HG02943 (cell line): ENCODE measurements at regions not wholly inside any gene's neighbourhood (a gene's known extent, or its start where the extent isn't known, plus 50 kb on each side); places are given as distances from the start of the nearest gene placed in this dataset.
"Not testable (repeated sequence)": the region's sequence is repeated elsewhere in the genome, so short reads cannot be mapped to it uniquely, and the experiment has no call there.

Source experiments
- ATAC-seq: cut with Tn5 transposase; IDR thresholded peaks from one replicate; pipeline ENCODE4 v1.9.1; 2021; ENCODE audit warnings: mild to moderate bottlenecking, low read depth, moderate library complexity; ENCODE audit not compliant: unreplicated experiment

DNA sequence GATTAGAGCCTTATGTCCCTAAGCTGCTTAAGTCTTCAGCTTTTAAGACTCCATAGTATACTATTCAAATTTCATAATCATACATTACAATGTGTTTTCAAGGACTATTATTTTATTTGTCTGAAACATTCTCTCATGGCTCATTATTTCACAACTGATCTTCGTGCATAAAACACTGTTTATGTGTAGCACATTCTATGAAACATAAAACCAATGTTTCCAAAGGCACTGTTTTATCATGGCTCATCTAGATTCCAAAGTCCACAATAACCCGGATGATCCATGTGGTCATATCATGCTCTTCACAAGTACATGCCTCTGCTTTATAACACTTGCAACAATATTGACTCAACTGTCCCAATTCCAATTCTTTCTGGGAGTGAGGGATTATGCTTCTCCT is 806.1 kb downstream of the TNS3 start:
- ATAC-seq: no peak

DNA sequence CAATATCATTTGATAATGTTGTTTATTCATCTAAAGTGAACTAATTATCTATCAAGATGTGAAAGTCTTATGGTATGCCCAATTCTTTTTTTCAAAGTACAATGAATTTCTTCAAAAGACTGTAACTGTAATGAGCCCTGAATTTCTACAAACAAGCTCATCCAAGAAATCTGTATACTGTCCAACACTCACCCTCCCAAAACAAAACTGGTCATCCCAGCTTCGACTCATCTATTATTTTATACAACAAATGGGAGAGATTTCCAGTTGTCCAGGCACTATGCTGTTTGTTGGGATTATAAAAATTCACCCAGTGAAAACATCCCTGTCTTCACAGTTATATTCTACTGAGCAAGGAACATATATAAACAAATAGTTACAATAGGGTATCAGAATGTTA is 806.9 kb downstream of the TNS3 start:
- ATAC-seq: no peak

- ATAC-seq: no peak
These were observed 807.4 kb downstream of the TNS3 start for GRCh38 chr7:46774515-46774914.

- no peak for ATAC-seq
These were observed 809.1 kb downstream of the TNS3 start for GRCh38 chr7:46772776-46773175.

GRCh38 chr7:46767071-46767470 is 814.8 kb downstream of the TNS3 start:
- no peak for ATAC-seq

DNA sequence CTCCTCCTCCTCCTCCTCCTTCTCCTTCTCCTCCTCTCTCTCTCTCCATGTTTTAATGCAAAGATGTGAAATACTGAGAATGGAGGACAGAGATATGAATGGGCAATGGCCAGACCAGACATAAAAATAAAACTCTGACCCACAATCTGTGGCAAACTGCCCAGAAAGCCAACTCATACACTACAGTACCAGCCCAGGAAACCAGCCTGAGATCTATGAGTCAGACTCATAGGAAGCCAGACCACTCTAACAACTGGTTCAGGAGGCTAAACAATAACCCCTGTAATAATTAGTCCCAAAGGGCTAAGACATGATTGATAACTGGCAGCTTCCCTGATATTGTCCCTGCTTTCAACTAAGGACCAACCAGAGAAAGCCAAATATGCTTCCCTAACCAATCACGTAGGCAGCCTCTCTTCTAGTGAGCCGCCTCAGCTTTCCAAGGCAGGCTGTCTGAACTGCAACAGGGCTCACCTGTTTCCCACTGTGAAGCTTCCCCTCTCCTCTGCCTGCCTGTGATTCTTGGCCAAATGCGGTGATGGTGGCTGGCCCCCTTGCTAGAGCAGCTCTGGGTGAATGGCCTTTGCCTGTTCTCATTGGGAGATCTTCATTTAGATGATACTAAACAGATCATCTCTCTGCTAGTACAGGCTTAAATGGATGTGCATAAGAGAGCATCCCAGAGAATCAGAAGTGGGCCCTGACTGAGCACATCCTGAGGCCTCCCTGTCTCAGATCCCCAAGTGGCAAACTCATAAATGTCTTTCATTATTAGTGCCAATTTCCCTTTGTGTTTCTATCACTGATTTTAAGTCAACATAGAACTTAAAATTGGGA is 817.6 kb downstream of the TNS3 start:
- no peak for ATAC-seq

GRCh38 chr7:46763344-46763743 is 818.6 kb downstream of the TNS3 start:
- no peak for ATAC-seq

DNA sequence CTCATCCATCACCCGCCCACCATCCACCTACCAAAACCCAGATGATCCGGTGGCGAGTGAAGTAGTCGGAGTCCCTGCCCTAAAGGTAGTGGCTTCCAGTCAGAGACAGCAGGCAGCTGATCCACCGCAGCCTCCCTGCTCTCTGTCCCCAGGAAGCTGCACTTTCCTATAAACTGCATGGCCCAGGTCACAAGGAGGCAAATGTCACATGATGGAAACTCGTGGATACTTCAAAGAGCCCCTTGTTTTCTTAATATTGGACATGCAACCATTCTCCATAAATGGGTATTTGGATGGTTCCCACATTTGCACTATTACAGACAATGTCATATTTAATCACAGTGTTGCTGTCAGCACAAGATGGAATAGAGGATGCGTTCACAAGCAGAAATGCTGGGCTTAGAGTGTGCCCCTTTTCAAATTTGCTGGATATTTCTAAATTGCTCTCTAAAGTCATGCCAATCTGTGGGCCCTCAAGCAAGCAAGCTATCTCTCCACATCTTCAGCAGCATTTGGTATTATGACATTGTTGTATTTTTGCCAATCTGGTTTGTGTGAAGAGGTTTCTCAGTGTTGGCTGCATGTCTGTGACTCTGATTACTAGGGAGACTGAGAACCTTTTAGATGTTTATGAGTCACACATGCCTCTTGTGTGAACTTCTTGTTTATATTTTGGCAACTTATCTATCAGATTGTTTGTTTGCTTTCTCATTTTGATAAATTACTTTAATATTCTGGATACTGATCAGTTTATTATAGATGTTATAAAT is 822.0 kb downstream of the TNS3 start:
- ATAC-seq: no peak

- no peak for ATAC-seq
These were observed 824.9 kb downstream of the TNS3 start for GRCh38 chr7:46756996-46757395.

- no peak for ATAC-seq
These were observed 825.7 kb downstream of the TNS3 start for GRCh38 chr7:46756256-46756655.

DNA sequence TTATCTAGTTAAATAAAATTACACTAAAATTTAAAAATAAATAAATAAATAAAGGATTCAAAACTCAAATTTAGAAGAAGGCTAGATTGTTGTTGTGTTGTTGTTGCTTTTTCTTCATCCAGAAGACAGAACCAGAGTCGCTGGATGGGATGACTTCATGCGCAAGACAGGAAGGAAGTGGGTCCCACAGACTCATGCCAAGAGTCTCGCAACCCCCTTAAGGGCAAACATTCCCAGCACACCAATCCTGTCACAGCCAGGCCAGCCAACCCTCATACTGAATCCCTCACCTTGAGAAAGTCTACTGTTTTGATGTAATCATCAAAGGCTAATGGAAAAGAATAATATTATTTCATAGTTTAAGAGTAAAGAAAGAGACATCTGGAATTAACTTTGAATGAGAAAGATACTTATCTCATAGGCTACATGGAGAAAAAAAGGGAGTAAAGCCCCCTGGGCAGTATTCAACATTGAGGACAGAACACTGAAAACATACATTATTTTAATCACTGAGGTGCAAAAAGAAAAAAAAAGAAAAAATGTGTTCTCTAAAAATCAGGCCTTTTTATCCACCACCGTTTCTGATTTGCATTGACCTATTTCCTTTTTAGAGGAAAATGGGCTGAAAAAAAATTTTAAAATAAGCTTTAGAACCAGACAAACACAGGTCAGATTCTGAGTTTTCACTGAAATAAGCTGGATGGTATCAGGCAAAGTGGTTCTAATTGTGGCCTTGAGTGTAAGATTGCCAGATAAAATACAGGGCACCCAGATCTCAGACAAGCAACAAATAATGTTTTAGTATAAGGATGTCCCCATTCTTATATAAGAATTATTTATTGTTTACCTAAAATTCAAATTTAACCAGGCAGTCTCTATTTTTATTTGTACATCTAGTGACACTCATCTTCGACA is 826.5 kb downstream of the TNS3 start:
- ATAC-seq: no peak

- no peak for ATAC-seq
These were observed 827.7 kb downstream of the TNS3 start for GRCh38 chr7:46754140-46754720.

DNA sequence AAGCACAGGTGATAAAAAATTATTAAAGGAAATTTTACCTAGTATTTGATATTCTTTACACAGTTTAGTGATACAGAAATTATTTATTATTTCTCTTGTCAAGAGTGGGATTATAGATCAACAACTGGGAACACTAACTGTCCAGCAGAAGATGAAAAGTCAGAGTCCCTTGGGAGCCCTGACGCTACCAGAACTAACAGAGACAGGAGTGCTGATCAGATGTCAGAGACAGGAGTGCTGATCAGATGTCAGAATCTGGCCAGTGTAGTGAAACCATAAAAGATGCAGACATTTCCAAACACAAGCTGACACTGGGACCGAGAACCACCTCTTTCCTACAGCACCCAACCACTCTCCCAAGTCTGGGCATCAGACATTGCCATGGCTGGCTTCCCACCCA is 828.2 kb downstream of the TNS3 start:
- ATAC-seq: no peak

GRCh38 chr7:46752881-46753366 is 829.0 kb downstream of the TNS3 start:
- no peak for ATAC-seq

DNA sequence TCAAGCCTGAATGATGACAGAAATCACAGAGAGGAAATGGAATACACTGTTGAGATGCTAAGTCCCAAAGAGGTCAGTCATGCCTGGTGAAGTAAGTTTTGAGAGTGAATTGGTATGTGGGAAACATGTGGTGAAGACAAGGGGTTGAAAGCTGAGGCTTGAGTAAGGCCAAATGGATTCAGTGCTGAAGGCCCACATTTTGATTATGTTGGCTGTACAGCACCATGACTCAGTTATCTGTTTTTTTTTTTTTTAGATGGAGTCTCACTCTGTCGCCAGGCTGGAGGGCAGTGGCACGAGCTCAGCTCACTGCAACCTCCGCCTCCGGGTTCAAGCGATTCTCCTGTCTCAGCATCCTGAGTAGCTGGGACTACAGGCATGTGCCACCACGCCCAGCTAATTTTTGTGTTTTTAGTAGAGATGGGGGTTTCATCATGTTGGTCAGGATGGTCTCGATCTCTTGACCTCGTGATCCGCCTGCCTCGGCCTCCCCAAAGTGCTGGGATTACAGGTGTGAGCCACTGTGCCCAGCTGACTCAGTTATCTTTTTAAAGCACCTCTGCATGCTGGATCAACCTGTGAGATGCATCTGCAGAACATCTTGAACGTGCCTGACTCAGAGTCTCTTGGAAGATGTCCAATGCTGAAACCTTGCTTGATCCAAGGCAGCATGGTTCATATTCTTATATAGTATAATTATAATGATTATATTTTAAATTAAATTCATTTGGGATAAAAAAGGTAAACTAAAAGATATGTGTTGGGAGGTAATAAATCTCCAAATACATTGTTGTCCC is 829.8 kb downstream of the TNS3 start:
- ATAC-seq: not testable (repeated sequence)

GRCh38 chr7:46751471-46751870 is 830.4 kb upstream of the IGFBP3 start:
- ATAC-seq: no peak

GRCh38 chr7:46750321-46750865 is 829.3 kb upstream of the IGFBP3 start:
- no peak for ATAC-seq

GRCh38 chr7:46747869-46748576 is 827.0 kb upstream of the IGFBP3 start:
- ATAC-seq: no peak
